Prostate gland (tissue), 2 donors: ENCODE measurements at regions not wholly inside any gene's neighbourhood (a gene's known extent, or its start where the extent isn't known, plus 50 kb on each side); places are given as distances from the start of the nearest gene placed in this dataset.
A peak's percentile ranks its signal among the peaks of the same experiment; 100 is the strongest.

Source experiments
- DNase-seq: peaks from one replicate; pipeline ENCODE4 v3.0.0-alpha.2; 2019; ENCODE audit warnings: low spot score
- H3K27ac ChIP-seq, 2 donors: fragments of 200-600 bp; sonication (generic); 2 replicates each; pipeline ENCODE4 v1.5.1; 2017 to 2019
- H3K27me3 ChIP-seq: fragments of 200-600 bp; sonication (generic); replicated peaks from 2 replicates; pipeline ENCODE4 v1.5.1; 2019; ENCODE audit not compliant: insufficient read depth
- H3K36me3 ChIP-seq, 2 donors: fragments of 200-600 bp; sonication (generic); 1 replicate in 1 of 2; 2 replicates in 1 of 2; pipeline versions ENCODE4 v1.5.1 to v1.8.1; 2017 to 2019
- H3K4me1 ChIP-seq: fragments of 200-600 bp; sonication (generic); replicated peaks from 2 replicates; pipeline ENCODE4 v1.5.1; 2019
- H3K4me3 ChIP-seq, 2 donors: fragments of 200-600 bp; sonication (generic); 2 replicates each; pipeline ENCODE4 v1.5.1; 2017 to 2019
- H3K9me3 ChIP-seq: fragments of 200-600 bp; sonication (generic); 2 replicates; pipeline ENCODE4 v1.5.1; 2017
- CTCF ChIP-seq, 4 experiments: fragments of 200-600 bp in 2 of 4; fragments of 450-650 bp in 2 of 4; sonication (generic) in 2 of 4; IDR thresholded peaks; 1 replicate in 3 of 4; 2 replicates in 1 of 4; pipeline ENCODE4 v1.5.1; 2016 to 2019; ENCODE audit warnings: antibody characterized with exemption in 4 of 4, mild to moderate bottlenecking in 2 of 4, moderate library complexity in 2 of 4
- POLR2A ChIP-seq: fragments of 450-650 bp; IDR thresholded peaks from one replicate; pipeline ENCODE4 v1.6.1; 2016; ENCODE audit warnings: antibody characterized with exemption, mild to moderate bottlenecking
- POLR2AphosphoS5 ChIP-seq: sonication (generic); formaldehyde crosslinking; IDR thresholded peaks from one replicate; pipeline ENCODE4 v1.6.1; 2017; ENCODE audit warnings: antibody characterized with exemption
- WGBS: methylation state at CpG from one replicate; pipeline ENCODE4 v1.1.5; 2018; 5-methylcytosine and 5-hydroxymethylcytosine counted together
- intact Hi-C: fragments of 100-400 bp; cut with DNase I; formaldehyde crosslinking; loops from one replicate; pipeline ENCODE4 v1.14.2; 2022

GRCh38 chr4:128601991-128602695 is 207.4 kb upstream of the JADE1 start:
- 86% methylated on average over 1 of the region's 1 CpG for WGBS
- Histone ChIP-seq H3K9me3 (no peaks in the 10 kb centered on the region), H3K4me1 (no peaks in the 10 kb centered on the region), H3K27me3 (no peaks in the 10 kb centered on the region), H3K4me3 (no peak overlapping the region), H3K36me3 (no peaks in the 10 kb centered on the region), H3K27ac (peak overlapping the region; percentile 36 to 70)
- DNase-seq = no peak
- intact Hi-C loops = no loop called here
- TF ChIP-seq POLR2A = no peak
- TF ChIP-seq POLR2AphosphoS5 = no peak
- TF ChIP-seq CTCF (IDR thresholded peaks at IDR 0.05) = no peak

- intact Hi-C loops = no loop called here
- 31% methylated on average over 14 of the region's 14 CpGs for WGBS
These were observed 208.3 kb upstream of the JADE1 start for GRCh38 chr4:128600996-128601871.

GRCh38 chr4:128600410-128600809 is 209.1 kb upstream of the JADE1 start:
- H3K4me3 ChIP-seq = no peak overlapping the region
- intact Hi-C loops = no loop called here
- 11% methylated on average over 3 of the region's 3 CpGs for WGBS
- TF ChIP-seq POLR2AphosphoS5 (peak; percentile 58), POLR2A (no peak), CTCF (IDR thresholded peaks at IDR 0.05) (no peak)
- H3K27me3 ChIP-seq = no peaks in the 10 kb centered on the region
- H3K27ac ChIP-seq = peak overlapping the region; percentile 36 to 70
- H3K4me1 ChIP-seq = no peaks in the 10 kb centered on the region
- peak; percentile 59 for DNase-seq
- H3K36me3 ChIP-seq = no peaks in the 10 kb centered on the region
- no peaks in the 10 kb centered on the region for H3K9me3 ChIP-seq

More at GRCh38 chr4:128600996-128601871, 208.3 kb upstream of the JADE1 start:
- Histone ChIP-seq H3K27me3 (no peaks in the 10 kb centered on the region), H3K9me3 (no peaks in the 10 kb centered on the region), H3K27ac (peak overlapping the region; percentile 36 to 70), H3K4me1 (no peaks in the 10 kb centered on the region), H3K36me3 (no peaks in the 10 kb centered on the region), H3K4me3 (no peak overlapping the region)
- TF ChIP-seq CTCF (IDR thresholded peaks at IDR 0.05) (no peak), POLR2AphosphoS5 (peak; percentile 73)
- peak; percentile 90 for DNase-seq

GRCh38 chr4:128597500-128597899 is 212.0 kb upstream of the JADE1 start:
- Histone ChIP-seq H3K4me3 (no peak overlapping the region), H3K9me3 (no peaks in the 10 kb centered on the region), H3K4me1 (no peaks in the 10 kb centered on the region), H3K27ac (no peak overlapping the region), H3K27me3 (no peaks in the 10 kb centered on the region), H3K36me3 (no peaks in the 10 kb centered on the region)
- no peak for DNase-seq
- intact Hi-C loops = no loop called here
- 79% methylated on average over 3 of the region's 3 CpGs for WGBS
- TF ChIP-seq CTCF (IDR thresholded peaks at IDR 0.05) (no peak), POLR2AphosphoS5 (no peak), POLR2A (no peak)
